ENCODE measurements at regions not wholly inside any gene's neighbourhood (a gene's known extent, or its start where the extent isn't known, plus 50 kb on each side); places are given as distances from the start of the nearest gene placed in this dataset.

DNA sequence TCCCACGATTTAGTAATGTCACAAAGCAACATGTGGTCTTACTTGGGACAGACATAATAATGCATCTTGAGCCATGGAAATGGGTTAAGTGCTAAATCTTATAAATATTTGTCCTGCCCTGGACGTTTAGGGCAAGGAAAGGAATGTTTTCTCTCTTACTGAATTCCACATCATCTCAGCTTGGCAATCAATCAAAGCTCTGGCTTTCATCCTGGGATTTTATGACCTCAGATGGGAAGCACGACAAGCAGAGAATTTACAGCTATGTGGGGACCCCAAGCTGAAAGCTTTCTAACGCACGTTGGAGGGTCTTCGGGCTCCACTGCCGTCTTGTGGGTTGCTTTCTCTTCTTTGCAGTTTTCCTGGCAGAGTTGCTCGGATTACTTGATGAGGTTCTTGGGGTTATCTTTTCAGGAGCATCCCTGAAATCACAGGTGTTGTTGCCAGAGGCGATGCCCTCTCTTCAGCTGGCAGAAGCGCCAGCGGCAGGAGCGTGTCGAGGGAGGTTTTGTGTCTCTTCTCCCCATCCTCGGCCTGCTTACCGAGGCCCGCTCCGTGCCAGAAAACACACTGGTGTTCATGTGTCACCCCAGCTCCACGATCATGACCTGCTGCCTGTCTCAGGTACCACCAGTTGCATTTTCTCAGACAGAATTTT, 73.4 kb upstream of the FRMD1 start:
- TF ChIP-seq CTCF (IDR thresholded peaks at IDR 0.05) (no peak), JUN (CRISPR knock-in tag; IDR thresholded peaks at IDR 0.05) (no peak), MYBL2 (CRISPR knock-in tag; IDR thresholded peaks at IDR 0.05) (no peak), CREB1 (CRISPR knock-in tag; IDR thresholded peaks at IDR 0.05) (no peak), HMGXB4 (CRISPR knock-in tag; IDR thresholded peaks at IDR 0.05) (no peak), E2F1 (CRISPR knock-in tag; IDR thresholded peaks at IDR 0.05) (no peak), ATF2 (CRISPR knock-in tag; IDR thresholded peaks at IDR 0.05; ENCODE audit: borderline replicate concordance, low read depth) (no peak)
- TF ChIP-seq, protein P1, sequence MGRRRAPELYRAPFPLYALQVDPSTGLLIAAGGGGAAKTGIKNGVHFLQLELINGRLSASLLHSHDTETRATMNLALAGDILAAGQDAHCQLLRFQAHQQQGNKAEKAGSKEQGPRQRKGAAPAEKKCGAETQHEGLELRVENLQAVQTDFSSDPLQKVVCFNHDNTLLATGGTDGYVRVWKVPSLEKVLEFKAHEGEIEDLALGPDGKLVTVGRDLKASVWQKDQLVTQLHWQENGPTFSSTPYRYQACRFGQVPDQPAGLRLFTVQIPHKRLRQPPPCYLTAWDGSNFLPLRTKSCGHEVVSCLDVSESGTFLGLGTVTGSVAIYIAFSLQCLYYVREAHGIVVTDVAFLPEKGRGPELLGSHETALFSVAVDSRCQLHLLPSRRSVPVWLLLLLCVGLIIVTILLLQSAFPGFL (CRISPR knock-in tag; IDR thresholded peaks at IDR 0.05; ENCODE audit: borderline replicate concordance), result no peak
